ENCODE measurements at regions not wholly inside any gene's neighbourhood (a gene's known extent, or its start where the extent isn't known, plus 50 kb on each side); places are given as distances from the start of the nearest gene placed in this dataset.

DNA sequence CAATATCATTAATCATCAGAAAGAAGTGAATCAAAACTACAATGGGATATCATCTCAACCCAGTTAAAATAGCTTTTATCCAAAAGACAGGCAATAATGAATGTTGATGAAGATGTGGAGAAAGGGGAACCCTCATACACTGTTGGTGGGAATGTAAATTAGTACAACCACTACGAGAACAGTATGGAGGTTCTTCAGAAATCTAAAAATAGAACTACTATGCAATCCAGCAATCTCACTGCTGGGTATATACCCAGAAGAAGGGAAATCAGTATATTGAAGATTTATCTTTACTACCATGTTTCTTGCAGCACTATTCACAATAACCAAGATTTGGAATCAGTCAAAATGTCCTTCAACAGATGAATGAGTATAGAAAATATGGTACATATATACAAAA lies 189.8 kb downstream of the HHIPL2 start:
- DNase-seq, result no peak

DNA sequence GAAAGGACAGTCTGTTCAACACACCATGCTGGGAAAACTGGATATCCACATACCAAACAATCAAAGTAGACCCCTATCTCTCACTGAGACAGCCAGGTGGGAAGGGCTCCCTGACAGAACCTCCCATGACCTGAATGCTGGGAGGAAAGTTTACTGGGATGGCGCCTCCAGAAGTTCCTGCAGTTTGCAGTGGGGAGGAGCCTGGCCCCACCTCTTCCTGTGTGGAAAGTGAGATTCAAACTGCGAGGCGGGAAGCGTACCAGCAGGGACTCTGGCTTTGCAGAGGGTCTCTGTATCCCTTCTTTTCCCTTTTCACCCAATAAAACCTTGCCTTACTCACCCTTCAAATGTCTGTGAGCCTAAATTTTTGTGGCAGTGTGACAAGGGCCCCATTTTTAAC lies 190.7 kb downstream of the HHIPL2 start:
- DNase-seq, result no peak

DNA sequence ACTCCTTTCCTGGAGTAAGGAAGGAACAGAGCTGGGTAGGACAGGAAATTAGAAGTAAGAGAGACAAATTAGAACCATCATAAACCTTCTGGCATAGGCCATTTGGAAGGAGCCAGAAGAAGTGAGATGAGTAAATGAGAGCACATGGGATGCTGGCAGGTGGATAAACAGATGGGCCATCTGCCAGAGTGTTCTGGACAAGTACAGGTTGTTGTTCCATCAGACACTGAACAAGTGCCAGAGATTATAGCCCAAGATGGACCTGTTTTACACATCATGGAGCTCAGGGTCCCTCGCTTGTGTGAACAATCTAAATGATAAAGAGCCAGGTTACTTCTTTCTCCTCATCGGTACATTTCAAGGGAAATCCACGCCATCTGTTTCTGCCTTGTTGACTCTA lies 200.3 kb downstream of the HHIPL2 start:
- peak in 3 of 14 donors; percentile 2 to 97 (median 22) for DNase-seq

DNA sequence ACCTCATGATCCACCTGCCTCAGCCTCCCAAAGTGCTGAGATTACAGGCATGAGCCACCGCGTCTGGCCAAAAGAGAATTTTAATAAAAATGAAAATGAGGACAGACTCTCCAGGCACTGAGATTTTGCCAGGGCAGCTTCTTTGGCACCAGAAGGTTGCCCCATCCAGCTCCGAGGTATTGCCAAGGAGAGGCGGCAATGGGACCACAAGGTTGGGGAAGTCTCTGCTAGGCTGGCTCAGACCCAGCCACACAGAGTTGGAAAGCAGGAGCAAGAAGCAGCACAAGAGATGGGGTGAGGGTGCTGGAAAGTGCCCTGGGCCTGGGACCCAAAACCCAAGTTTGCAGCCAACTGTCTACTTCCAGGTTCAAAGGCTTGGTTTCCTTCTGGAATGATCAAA lies 200.9 kb downstream of the HHIPL2 start:
- DNase-seq, result peak in 1 of 14 donors; percentile 78

DNA sequence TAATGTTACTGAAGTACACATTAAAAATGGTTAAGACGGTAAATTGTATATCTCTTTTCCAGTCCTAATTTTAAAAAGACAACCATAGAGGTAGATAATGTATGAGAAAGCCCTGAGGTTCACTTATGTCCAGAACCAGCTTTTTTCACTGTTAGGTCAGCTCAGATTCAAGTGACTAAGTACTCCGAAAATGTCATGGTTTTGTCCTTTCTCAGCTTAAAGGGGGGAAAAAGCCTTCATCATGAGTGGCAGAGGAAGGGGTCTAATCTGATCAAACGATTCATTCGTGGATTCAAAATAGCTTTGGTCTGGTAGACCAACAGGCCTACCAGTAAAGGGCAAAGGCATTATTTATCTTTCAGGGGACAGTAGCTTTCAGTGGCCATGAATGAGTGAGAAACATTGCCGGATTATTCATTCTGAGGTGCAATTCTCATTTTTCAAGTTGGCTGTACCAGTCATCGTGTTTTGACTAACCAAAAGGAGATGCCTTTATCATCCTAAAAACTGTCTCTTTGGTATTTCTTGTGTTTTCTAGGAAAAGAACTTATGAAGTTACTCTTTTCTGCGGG lies 208.4 kb downstream of the HHIPL2 start:
- DNase-seq, result no peak

DNA sequence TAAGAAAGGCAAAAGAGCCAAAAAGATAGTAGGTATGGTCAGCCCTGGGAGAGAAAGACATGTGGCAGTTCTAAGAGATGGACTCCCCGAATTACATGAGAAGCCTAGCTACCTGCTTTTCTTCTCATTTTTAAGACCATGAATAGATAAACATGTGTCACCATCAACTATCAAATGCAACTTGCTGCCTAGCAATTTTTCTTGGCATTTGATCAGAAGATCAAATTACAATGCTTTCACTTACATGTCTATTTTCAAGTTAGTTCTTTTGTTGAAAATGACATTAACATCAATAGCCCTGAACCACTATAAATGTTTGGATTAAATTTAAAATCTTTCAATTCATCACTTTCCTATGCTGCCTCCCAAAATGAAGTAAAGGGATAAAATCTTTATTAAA lies 212.3 kb downstream of the HHIPL2 start:
- no peak for DNase-seq

DNA sequence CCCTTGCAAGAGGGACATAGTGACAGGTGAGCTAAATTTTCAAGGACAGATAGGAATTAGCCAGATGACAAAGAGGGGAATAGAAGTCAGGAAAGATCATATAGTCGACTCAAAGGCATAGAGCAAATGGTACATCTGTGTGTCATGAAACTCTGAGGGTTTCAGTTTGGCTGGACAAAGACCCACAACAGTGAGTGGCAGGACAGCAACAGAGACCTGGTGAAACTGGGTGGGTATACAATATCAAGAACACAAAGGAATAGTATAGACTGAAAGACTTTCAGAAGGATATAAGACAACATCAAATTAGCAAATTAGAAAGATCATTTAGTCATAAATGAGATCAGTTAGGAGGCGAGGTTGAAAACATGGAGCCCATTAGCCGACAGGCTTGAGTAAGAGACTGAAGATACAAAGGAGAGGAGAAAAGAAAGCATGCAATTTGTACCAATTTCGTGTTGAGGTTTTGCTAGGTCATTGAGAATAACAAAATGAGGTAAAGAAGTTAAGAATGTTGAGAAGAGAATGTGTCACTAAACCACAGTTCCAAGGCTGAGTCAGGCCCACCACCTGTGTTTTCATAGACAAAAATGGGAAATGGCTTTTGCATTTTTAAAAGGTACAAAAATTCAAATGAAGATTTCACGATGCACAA lies 213.8 kb downstream of the HHIPL2 start:
- no peak for DNase-seq

DNA sequence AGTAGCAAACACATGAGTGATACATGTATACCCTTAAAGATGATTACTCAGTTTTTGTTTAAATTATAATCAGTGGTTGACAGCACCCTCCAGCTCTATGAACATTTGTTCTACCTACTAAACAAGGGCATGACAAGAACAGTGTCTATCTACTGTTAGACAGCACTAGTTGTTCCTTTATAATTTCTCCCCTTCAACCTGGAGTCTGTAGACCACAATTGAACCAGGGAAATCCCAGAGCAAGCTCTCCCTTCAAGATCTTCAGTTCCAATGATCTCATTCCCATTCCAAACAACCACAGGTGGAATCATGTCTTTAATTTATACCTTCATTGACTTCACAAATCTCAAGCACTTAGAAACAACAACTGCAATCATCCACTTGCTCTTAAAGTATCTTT lies 216.1 kb downstream of the HHIPL2 start:
- DNase-seq, result no peak

DNA sequence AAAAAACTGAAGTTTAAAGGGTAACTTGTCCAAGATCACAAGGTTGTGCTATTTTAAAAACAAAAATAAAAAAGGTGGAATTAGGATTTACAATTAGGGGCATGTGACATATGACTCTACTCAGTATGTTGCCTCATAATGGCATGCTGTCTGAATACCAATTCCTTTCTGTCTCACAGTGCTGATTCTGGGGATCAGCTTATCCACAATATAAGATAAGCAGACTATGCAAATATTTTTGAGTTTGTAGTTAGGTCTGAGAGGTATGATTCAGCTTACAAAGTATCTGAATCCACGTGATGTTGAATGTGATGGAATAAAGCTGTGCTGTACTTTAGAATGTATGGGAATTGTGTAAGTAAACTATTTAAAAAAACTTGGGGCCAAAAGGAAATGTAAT lies 216.6 kb downstream of the HHIPL2 start:
- DNase-seq, result no peak

DNA sequence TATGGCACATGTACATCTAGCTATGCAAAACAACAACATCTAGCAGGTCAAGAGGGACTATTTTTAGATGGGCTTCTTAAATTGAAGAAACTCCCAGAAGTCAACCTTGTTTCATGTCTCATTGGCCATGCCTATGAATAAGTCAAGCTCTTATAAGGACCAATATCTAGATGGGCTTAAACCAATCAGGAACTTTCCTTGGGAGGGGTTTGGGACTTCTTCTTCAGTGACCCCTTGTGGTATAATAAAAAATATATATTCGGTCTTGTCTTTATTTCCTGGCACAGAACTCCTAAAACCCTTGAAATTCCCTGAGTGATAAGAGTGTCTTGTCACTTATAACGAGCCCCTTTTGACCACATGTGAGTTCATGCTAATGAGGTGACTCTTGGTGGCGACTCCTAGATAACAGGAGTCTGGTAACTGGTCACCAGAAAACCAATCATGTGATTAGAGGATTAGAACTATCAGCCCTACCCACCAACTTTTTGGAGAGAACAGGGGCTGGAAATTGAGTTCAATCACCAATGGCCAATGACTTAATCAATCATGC lies 218.3 kb downstream of the HHIPL2 start:
- no peak for DNase-seq

DNA sequence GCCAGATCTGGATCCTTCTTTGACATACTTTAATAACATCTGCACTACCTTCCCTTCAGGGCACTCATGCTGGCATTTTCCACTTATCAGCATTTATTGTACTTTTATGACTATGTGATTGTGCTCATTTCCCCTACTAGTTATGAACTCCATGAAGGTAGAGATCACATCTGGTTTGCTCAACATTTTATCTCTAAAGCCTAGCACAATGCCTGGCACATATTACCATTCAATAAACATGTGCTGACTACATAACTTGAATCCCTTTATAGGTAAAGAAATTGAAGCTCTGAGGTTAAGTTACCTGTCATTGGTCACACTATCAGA lies 221.2 kb downstream of the HHIPL2 start:
- no peak for DNase-seq

DNA sequence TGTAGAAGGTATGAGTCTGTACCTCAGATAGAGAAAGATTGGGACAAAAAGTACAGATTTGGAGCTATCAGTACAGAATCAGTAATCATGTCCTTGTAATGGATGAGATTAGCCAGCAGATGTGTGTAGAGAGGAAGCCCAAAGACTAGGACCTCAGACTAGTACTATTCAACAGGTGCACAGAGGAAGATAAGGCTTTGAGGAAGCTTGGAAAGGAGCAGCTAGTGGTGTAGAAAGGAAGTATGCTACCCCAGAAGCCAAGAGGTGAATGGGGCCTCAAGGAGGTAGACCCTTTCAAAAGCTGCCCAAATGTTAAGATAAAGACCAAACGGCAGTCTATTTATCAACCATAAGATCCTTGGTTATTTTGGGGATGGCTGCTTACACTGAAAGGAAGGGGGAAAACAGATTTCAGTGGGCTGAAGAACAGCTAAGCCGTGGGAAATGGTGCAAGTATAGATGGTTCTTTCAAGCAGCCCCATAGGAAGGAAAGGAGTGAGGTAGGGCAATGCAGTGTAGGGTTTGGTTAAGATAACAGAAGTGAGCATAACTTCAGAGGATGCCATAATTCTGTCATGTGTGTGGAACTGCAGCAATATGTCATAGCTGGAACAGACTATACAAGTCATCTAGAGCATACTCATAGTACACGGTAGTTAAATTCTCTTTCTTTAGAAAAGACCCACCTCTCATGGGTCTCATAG lies 221.7 kb downstream of the HHIPL2 start:
- no peak for DNase-seq

DNA sequence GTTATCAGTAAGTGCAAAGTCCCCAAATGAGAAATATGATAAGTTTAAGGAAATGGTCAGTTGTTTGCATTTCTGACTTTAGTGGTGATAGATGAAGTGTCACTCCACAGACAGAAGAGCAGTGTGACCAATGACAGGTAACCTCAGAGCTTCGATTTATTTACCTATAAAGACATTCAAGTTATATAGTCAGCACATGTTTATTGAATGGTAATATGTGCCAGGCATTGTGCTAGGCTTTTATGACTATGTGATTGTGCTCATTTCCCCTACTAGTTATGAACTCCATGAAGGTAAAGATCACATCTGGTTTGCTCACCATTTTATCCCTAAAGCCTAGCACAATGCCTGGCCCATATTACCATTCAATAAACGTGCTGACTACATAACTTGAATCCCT lies 222.4 kb downstream of the HHIPL2 start:
- no peak for DNase-seq

DNA sequence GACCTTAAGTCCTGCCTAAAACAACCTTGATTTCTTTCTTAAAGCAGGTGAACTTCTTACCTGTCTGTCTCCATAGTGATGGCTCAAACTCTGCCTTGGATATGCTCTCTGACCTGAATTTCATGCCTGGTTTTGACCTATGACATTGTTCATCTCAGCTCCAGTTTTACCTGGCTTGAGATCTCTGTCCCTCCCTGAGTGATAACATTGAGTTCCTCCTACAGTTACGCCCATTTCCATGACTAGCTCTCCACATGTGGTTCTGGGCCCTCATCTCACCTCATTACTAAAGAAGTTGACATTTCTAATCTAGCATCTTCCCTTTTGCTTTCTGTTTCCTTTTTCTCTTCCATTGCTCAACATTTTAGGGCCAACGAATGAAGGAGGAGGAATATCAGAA lies 233.1 kb downstream of the HHIPL2 start:
- DNase-seq, result no peak

DNA sequence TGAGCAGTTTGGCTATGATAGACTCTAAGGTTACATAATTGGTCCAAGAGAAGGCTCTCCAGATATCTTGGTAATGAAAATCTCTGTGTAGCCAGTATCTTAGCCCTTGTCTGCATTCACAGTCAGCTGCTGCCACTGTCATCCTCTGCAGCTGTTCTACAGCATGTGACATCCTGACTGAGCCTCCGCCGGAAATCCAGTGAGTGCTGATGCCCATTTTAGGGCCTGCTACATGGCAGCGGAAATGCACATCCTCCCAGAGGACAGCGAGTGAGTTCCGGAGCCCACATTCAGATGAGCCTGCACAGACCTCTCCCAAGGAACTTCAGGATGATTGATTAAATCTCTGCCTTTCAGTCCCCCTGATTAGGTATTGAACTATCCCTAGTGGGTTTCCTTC lies 237.1 kb downstream of the HHIPL2 start:
- DNase-seq, result peak in 5 of 14 donors; percentile 1 to 16 (median 2)

DNA sequence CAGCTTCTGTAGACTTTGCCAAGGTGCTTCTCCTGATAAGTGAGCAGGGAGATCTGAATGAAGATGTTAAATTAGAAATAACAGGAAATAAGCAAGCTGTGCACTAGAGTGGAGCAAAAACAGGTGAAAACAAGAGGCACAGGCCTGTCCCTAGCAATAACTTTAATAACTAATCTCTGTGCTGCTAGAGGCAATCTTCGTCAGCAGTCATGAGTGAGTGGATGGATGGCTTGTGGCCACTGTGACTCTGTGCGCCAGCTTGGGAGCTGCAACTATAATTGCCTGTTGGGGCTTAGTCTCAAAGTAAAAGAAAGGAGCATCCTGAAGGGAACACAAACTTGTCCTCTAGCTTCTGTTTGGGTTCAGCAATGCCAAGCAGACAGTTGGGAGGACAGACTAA lies 240.3 kb downstream of the HHIPL2 start:
- DNase-seq, result no peak

DNA sequence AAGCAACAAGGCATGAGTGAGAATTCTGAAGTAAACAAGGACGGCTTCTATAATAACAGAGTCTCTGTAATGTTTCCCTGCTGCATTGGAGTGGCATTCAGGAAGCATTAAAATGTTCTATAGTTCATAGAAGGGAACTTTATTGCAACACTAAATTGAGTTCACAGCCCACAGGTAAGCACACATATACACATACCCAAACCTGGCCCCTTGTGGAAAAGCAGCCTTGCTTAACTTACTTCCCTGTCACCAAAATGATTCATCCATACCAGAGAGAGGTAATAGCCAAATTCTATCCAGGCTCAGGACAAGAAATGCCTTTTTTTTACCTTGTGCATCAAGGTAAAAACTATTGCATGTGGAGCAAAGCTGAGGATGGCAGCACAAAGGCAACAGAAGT lies 241.4 kb downstream of the HHIPL2 start:
- DNase-seq, result no peak

DNA sequence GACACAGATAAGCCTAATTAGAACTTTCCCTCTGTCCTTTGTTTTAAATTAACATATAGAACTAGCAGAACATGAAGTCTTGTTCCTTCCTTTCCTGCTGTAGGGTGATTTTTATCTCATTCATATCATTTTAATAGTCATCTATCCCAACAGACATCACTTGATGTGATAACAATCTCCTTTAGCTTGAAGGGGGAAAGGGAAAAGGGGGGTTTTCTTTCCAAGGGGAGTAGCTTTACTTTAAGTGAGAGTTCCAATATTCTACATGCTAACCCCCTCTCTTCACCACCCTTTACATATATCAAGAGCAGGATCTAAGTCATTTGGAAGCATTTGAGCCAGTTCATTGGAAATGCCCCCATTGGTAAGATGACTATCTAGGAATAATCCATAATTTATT lies 241.9 kb downstream of the HHIPL2 start:
- no peak for DNase-seq

DNA sequence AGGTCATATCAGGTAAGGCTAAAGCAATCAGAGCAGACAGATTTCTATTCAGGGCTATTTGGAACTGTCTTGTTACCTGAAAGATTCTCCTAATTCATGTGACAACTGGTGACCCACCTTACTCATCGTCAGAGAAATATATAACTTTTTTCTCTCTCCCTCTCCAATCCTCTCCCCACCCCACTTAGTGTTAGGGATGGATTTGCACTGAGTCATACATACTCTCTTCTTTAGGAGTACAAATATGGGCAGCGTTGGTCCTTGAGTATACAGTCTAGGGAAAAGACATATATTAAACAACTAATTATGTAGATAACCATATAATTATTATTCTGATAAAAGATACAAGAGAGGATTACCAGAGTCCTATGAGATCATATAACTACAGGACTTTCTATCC lies 246.3 kb downstream of the HHIPL2 start:
- DNase-seq, result no peak

DNA sequence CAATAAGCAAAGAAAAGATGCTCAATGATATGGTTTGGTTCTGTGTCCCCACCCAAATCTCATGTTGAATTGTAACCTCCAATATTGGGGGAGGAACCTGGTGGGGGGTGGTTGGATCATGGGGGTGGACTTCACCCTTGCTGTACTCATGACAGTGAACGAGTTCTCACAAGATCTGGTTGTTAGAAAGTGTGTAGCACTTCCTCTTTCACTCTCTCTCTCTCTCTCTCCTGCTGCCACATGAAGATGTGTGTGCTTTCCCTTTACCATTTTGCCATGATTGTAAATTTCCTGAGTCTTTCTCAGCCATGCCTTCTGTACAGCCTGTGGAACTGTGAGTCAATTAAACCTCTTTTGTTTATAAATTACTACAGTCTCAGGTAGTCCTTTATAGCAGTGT lies 248.4 kb downstream of the HHIPL2 start:
- no peak for DNase-seq

DNA sequence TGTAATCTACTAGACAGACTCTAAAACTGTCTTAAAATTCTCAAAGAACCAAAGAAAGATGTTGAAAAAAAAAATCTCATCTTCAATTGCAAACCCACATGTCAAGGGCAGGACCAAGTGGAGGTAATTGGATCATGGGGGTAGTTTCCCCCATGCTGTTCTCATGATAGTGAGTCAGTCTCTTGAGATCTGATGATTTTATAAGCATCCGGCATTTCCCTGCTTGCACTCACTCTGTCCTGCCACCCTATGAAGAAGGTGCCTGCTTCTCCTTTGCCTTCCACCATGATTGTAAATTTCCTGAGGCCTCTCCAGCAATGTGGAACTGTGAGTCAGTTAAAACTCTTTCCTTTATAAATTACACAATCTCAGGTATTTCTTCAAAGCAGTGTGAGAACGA lies 257.0 kb downstream of the HHIPL2 start:
- DNase-seq, result no peak

DNA sequence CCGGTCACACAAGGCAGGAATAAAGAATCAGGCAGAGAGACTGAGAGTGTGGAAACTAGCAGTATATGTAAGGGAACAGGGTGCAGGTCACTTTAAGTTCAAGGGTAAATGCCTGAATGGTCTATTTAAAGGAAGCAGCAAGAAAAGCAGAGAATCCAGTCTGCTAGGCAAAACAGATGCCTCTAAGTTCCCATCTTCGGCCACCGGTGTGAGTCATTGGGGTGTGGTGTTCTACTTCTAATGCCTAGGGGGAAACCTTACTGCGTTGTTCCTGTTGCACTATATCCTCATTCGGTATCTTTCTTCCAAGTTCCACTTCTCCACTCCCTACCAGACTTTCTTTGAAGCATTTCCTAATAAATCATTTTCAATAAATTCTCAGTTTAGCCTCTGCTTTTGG lies 259.9 kb downstream of the HHIPL2 start:
- DNase-seq, result no peak

DNA sequence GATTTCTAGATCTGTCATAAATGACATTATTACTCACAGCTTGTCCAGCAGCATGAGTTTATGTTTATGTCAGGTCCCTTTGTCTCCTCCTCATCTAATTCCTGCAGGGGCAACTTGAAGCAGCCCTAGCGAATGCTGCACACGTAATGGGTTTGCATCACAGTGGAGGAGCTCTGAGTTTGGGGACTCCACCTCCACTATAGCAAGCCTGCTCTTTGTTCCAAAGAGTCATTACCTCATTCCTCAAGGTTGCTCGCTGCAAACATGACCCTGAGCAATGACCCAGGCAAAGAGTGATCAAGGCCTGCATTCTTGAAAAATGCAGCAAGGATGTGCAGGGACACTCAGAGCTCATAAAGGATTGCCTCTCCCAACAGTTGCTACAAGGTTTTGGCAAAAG lies 261.9 kb downstream of the HHIPL2 start:
- DNase-seq, result no peak

DNA sequence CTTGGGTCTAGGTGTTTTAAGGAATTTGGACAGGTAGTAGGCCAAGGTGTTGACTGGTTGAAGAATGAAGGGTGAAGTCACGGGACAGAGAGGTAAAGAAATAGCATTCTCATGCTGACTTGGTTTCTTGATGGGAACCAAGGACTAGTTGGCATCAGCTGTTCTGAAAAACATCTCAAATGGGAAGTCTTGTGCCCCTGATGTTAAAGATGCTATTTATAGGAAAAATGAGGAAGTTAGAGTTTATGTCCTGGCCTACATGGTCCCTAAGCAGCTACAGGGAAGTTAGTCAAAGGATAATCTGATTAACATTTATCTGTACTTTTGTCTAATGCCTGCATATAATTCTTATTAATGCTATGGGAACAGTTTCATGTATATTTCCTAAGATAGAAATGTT lies 262.4 kb downstream of the HHIPL2 start:
- no peak for DNase-seq
